Heart left ventricle (tissue), 16 donors: ENCODE measurements at regions not wholly inside any gene's neighbourhood (a gene's known extent, or its start where the extent isn't known, plus 50 kb on each side); places are given as distances from the start of the nearest gene placed in this dataset.

Experiments used
- ATAC-seq, 4 donors: fragments of 200-7000 bp; cut with Tn5 transposase; one replicate each; pipeline ENCODE4 v1.9.1; 2020 to 2022; ENCODE audit warnings: moderate library complexity in 4 of 4, mild to moderate bottlenecking in 3 of 4, moderate number of reproducible peaks in 1 of 4
- DNase-seq, 5 donors: peaks; one replicate each; pipeline ENCODE4 v3.0.0-alpha.2; 2020
- H3K27ac ChIP-seq, 12 donors: fragments of 200-600 bp; sonication (generic) in 4 of 12; one replicate each; pipeline versions ENCODE4 v1.5.0 to v1.8.0; 2016 to 2022; ENCODE audit warnings: mild to moderate bottlenecking in 2 of 12
- H3K27me3 ChIP-seq, 9 donors: fragments of 200-600 bp; sonication (generic) in 2 of 9; one replicate each; pipeline versions ENCODE4 v1.5.1 to v1.8.0; 2016 to 2022; ENCODE audit warnings: mild to moderate bottlenecking in 3 of 9
- H3K36me3 ChIP-seq, 9 donors: fragments of 200-600 bp; sonication (generic) in 2 of 9; one replicate each; pipeline versions ENCODE4 v1.5.0 to v1.8.0; 2018 to 2022; ENCODE audit warnings: mild to moderate bottlenecking in 2 of 9
- H3K4me1 ChIP-seq, 12 donors: fragments of 200-600 bp; sonication (generic) in 4 of 12; one replicate each; pipeline versions ENCODE4 v1.5.0 to v1.8.0; 2016 to 2022; ENCODE audit warnings: mild to moderate bottlenecking in 3 of 12
- H3K4me3 ChIP-seq, 12 donors: fragments of 200-600 bp; sonication (generic) in 4 of 12; one replicate each; pipeline versions ENCODE4 v1.5.0 to v1.8.0; 2017 to 2022; ENCODE audit warnings: mild to moderate bottlenecking in 9 of 12, moderate library complexity in 4 of 12
- H3K9me3 ChIP-seq, 12 donors: fragments of 200-600 bp; sonication (generic) in 4 of 12; one replicate each; pipeline versions ENCODE4 v1.5.0 to v1.8.0; 2016 to 2022; ENCODE audit warnings: mild to moderate bottlenecking in 1 of 12
- CTCF ChIP-seq, 12 donors: fragments of 200-600 bp; sonication (generic) in 4 of 12; IDR thresholded peaks; one replicate each; pipeline versions ENCODE4 v1.5.0 to v1.8.0; 2018 to 2022; ENCODE audit warnings: antibody characterized with exemption in 12 of 12, mild to moderate bottlenecking in 5 of 12
- POLR2A ChIP-seq, 2 donors: fragments of 450-650 bp; IDR thresholded peaks; one replicate each; pipeline ENCODE4 v1.6.1; 2017; ENCODE audit warnings: antibody characterized with exemption in 2 of 2, mild to moderate bottlenecking in 2 of 2, moderate library complexity in 2 of 2
- WGBS, 4 donors: extraction: QIAGEN DNeasy Blood & Tissue Kit in 2 of 4; methylation state at CpG; one replicate each; pipeline versions ENCODE4 v1.1.5 to v1.1.7; 2013 to 2018; 5-methylcytosine and 5-hydroxymethylcytosine counted together
- intact Hi-C, 10 donors: fragments of 100-400 bp; cut with DNase I; formaldehyde crosslinking; loops; one replicate each; pipeline versions ENCODE4 v1.11.1 to v1.14.2; 2022
- donor health status: ischemic (EF 13 %, LVEDD 7.1; RV severe dilation, severe dysfunction).
- donor health status: healthy with polysubstance abuse.
- donor health status: DM: no; HTN: yes; CAD: no.
- donor health status: DM: no; HTN: no; CAD: no.
- donor health status: ischemic (EF 25% LVEDD 6.9; RV normal size, moderate dysfunction).
- donor health status: ischemic (EF 25% LVEDD 5.7; RV mildly dilated, moderate dysfunction).
- donor health status: healthy.
- donor health status: DM: yes; HTN: yes; CAD: no.
- donor health status: ischemic (EF 35%, LVEDD 5.7; RV mildly dilated, moderate dysfunction).
- donor health status: nonischemic (EF 11% LVEDD 7.7; RV severe dilation, severe dysfunction).
- donor health status: DM: yes; HTN: yes; CAD: no.
- donor health status: PGD.
- donor health status: ischemic (EF 29% LVEDD 5.4; RV normal size, mild dysfunction).
- donor health status: nonischemic (EF 23%, LVEDD 6.1; RV moderate dilation, normal function).

DNA sequence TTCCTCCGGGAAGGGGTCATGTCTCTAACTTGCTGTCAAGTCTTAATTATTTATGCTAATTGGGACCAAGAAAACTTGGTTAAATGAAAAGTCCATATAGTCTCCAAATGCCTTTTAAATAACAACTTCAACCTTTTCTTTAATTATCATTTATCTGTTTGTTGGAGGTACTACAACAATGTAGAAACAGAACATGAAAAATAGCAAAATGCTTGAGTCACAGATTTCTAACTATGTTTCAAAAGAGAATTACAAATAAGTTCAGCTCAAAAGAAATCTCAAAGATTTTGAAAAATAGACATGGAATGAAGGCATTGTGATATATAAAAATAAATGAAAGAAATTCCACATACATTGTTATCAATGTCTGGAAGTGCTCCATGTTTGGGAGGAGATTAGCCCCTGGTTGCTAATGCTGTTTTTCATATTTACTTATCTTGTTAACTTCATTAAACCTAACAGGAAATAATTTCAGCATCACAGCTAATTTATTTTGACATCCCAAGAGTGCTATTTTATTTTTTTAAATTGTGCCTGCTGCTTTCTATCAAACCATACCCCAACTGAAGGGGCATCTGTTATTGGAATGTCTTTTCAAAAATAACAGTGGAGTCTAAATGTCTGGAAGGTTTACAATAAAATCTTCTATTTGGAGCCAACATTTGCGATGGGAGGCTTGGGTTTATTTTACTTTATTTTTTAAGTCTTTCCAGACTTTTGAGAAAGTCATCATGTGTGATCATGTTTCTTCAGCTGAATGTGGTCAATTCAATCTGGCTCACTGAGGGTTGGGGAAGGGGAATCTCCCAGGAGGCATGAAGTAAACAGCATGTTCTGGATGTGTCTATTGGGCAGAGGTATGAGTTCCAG lies 53.1 kb upstream of the ANKRD55 start:
- WGBS, 4 donors = 67 to 72% (median 69%) methylated on average over 2 of the region's 2 CpGs
- peaks cover 0 to 4% (median 0%) of the 10 kb centered on the region in 12 donors for H3K9me3 ChIP-seq
- TF ChIP-seq POLR2A (IDR thresholded peaks at IDR 0.05) = no peak
- TF ChIP-seq CTCF (IDR thresholded peaks at IDR 0.05) = no peak
- H3K36me3 ChIP-seq = no peaks in the 10 kb centered on the region
- no peaks in the 10 kb centered on the region for H3K27me3 ChIP-seq
- peaks cover 0 to 26% (median 13%) of the 10 kb centered on the region in 12 donors for H3K4me1 ChIP-seq
- intact Hi-C loops = loop anchor here in 1 of 10 donors (10.0 kb wide), 1 partner anchor 199 kb away; no protein-coding TSS in a partner anchor
- ATAC-seq (no peak), DNase-seq (no peak)
- H3K27ac ChIP-seq = no peak overlapping the region
- no peak overlapping the region for H3K4me3 ChIP-seq

- Histone ChIP-seq H3K4me3 (no peak overlapping the region), H3K9me3 (peaks cover 0 to 10% (median 0%) of the 10 kb centered on the region in 12 donors), H3K4me1 (peaks cover 0 to 33% (median 13%) of the 10 kb centered on the region in 12 donors), H3K27me3 (no peaks in the 10 kb centered on the region), H3K36me3 (no peaks in the 10 kb centered on the region), H3K27ac (no peak overlapping the region)
- intact Hi-C loops = loop anchor here in 1 of 10 donors (10.0 kb wide), 1 partner anchor 202 kb away; no protein-coding TSS in a partner anchor
- ATAC-seq (no peak), DNase-seq (no peak)
- WGBS, 4 donors = 87 to 95% (median 91%) methylated on average over 2 of the region's 2 CpGs
- TF ChIP-seq POLR2A (IDR thresholded peaks at IDR 0.05) (no peak), CTCF (IDR thresholded peaks at IDR 0.05) (no peak)
These were observed 49.8 kb upstream of the ANKRD55 start for GRCh38 chr5:56282951-56283350.
